ENCODE measurements at regions not wholly inside any gene's neighbourhood (a gene's known extent, or its start where the extent isn't known, plus 50 kb on each side); places are given as distances from the start of the nearest gene placed in this dataset.

- H3K4me1 ChIP-seq (ENCODE audit: control insufficient read depth in 1 of 2, insufficient read depth in 2 of 2, low read length in 2 of 2), result no peaks in the 10 kb centered on the region
- H3K27ac ChIP-seq (ENCODE audit: low read length), result no peak overlapping the region
- H3K9me3 ChIP-seq (ENCODE audit: control insufficient read depth in 1 of 2, low read length in 2 of 2), result no peaks in the 10 kb centered on the region
- no peaks in the 10 kb centered on the region for H3K27me3 ChIP-seq (ENCODE audit: low read depth, low read length)
- no peak overlapping the region for H3K4me3 ChIP-seq (ENCODE audit: low read depth in 1 of 2, low read length in 2 of 2)
- no peaks in the 10 kb centered on the region for H3K36me3 ChIP-seq (ENCODE audit: control insufficient read depth in 1 of 2, insufficient read depth in 2 of 2, low read length in 2 of 2)
Measured at GRCh38 chr14:97077253-97077653, 280.1 kb downstream of the VRK1 start.

DNA sequence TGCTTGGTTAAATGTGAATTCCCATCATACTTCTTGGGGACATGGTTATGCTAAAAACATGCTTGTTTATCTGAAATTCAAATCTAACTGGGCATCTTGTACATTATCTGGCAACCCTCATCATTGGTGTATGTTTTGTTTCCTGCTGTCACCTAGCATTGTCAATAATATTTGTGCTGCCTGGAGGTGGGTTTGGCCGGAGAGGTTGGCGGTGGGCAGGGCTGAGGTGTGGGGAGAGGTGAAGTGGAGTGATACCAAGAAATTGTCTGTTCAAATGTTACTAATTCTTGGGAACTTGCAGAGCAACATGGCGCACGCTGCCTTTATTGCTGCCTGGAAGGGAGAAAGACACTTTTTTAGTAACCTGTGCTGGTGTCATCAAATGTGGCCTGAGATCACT is 280.5 kb downstream of the VRK1 start:
- Histone ChIP-seq H3K27me3 (ENCODE audit: low read depth, low read length) (no peaks in the 10 kb centered on the region), H3K4me3 (ENCODE audit: low read depth in 1 of 2, low read length in 2 of 2) (no peak overlapping the region), H3K36me3 (ENCODE audit: control insufficient read depth in 1 of 2, insufficient read depth in 2 of 2, low read length in 2 of 2) (no peaks in the 10 kb centered on the region), H3K27ac (ENCODE audit: low read length) (no peak overlapping the region), H3K4me1 (ENCODE audit: control insufficient read depth in 1 of 2, insufficient read depth in 2 of 2, low read length in 2 of 2) (no peaks in the 10 kb centered on the region), H3K9me3 (ENCODE audit: control insufficient read depth in 1 of 2, low read length in 2 of 2) (no peaks in the 10 kb centered on the region)

GRCh38 chr14:97080991-97081390 is 283.8 kb downstream of the VRK1 start:
- Histone ChIP-seq H3K27me3 (ENCODE audit: low read depth, low read length) (no peaks in the 10 kb centered on the region), H3K27ac (ENCODE audit: low read length) (no peak overlapping the region), H3K9me3 (ENCODE audit: control insufficient read depth in 1 of 2, low read length in 2 of 2) (peaks cover 0 to 4% of the 10 kb centered on the region in 2 donors), H3K36me3 (ENCODE audit: control insufficient read depth in 1 of 2, insufficient read depth in 2 of 2, low read length in 2 of 2) (no peaks in the 10 kb centered on the region), H3K4me1 (ENCODE audit: control insufficient read depth in 1 of 2, insufficient read depth in 2 of 2, low read length in 2 of 2) (no peaks in the 10 kb centered on the region), H3K4me3 (ENCODE audit: low read depth in 1 of 2, low read length in 2 of 2) (no peak overlapping the region)

- Histone ChIP-seq H3K4me1 (ENCODE audit: control insufficient read depth in 1 of 2, insufficient read depth in 2 of 2, low read length in 2 of 2) (no peaks in the 10 kb centered on the region), H3K36me3 (ENCODE audit: control insufficient read depth in 1 of 2, insufficient read depth in 2 of 2, low read length in 2 of 2) (no peaks in the 10 kb centered on the region), H3K27me3 (ENCODE audit: low read depth, low read length) (no peaks in the 10 kb centered on the region), H3K4me3 (ENCODE audit: low read depth in 1 of 2, low read length in 2 of 2) (no peak overlapping the region), H3K27ac (ENCODE audit: low read length) (no peak overlapping the region), H3K9me3 (ENCODE audit: control insufficient read depth in 1 of 2, low read length in 2 of 2) (no peaks in the 10 kb centered on the region)
Measured at GRCh38 chr14:97095269-97095668, 298.1 kb downstream of the VRK1 start.

- H3K9me3 ChIP-seq (ENCODE audit: control insufficient read depth in 1 of 2, low read length in 2 of 2), result no peaks in the 10 kb centered on the region
Measured at GRCh38 chr14:97097296-97097695, 300.1 kb downstream of the VRK1 start.

DNA sequence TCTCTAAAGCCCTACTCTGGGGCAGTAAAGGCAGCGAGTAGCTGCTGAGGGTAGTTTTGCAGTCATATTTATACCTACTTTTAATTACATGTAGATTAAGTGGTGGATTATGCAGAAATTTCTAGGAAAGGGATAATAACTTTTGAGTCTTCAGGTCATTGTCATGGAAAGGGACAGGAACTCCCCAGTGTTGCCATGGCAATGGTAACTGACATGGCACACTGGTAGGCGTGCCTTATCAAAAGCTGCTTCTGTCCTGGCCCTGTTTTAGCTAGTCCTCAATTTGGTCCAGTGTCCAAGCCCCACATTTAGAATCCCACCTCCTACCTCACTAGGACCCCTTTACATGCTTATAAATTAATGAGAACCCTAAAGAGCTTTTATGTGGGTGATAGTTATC is 303.1 kb downstream of the VRK1 start:
- Histone ChIP-seq H3K9me3 (ENCODE audit: control insufficient read depth in 1 of 2, low read length in 2 of 2) (no peaks in the 10 kb centered on the region), H3K4me3 (ENCODE audit: low read depth in 1 of 2, low read length in 2 of 2) (no peak overlapping the region), H3K27me3 (ENCODE audit: low read depth, low read length) (no peaks in the 10 kb centered on the region)

More at GRCh38 chr14:97097296-97097695, 300.1 kb downstream of the VRK1 start:
- Histone ChIP-seq H3K36me3 (ENCODE audit: control insufficient read depth in 1 of 2, insufficient read depth in 2 of 2, low read length in 2 of 2) (no peaks in the 10 kb centered on the region), H3K4me3 (ENCODE audit: low read depth in 1 of 2, low read length in 2 of 2) (no peak overlapping the region), H3K27ac (ENCODE audit: low read length) (no peak overlapping the region), H3K27me3 (ENCODE audit: low read depth, low read length) (no peaks in the 10 kb centered on the region), H3K4me1 (ENCODE audit: control insufficient read depth in 1 of 2, insufficient read depth in 2 of 2, low read length in 2 of 2) (no peaks in the 10 kb centered on the region)

DNA sequence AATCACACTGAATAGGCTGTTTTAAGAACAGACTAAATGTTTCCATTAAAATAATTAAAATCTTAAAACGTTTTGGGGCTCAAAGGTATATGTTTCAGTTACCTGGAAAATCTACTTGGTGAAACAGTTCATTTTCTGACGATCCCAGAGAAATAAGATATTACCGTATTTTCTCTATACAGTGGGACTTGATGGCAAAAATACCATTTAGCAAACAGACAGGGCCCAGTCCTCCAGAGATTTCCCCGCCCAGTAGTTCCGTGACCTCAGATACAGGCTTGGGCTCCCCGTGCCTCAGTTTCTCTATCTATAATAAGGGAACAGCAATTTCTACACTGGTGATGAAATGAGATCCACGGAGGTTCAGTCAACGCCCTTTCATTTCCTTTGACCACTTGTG is 304.4 kb downstream of the VRK1 start:
- Histone ChIP-seq H3K36me3 (ENCODE audit: control insufficient read depth in 1 of 2, insufficient read depth in 2 of 2, low read length in 2 of 2) (no peaks in the 10 kb centered on the region), H3K27me3 (ENCODE audit: low read depth, low read length) (no peaks in the 10 kb centered on the region), H3K27ac (ENCODE audit: low read length) (no peak overlapping the region), H3K4me1 (ENCODE audit: control insufficient read depth in 1 of 2, insufficient read depth in 2 of 2, low read length in 2 of 2) (no peaks in the 10 kb centered on the region), H3K9me3 (ENCODE audit: control insufficient read depth in 1 of 2, low read length in 2 of 2) (no peaks in the 10 kb centered on the region), H3K4me3 (ENCODE audit: low read depth in 1 of 2, low read length in 2 of 2) (no peak overlapping the region)

More for the DNA sequence above, 303.1 kb downstream of the VRK1 start:
- no peak overlapping the region for H3K27ac ChIP-seq (ENCODE audit: low read length)
- no peaks in the 10 kb centered on the region for H3K36me3 ChIP-seq (ENCODE audit: control insufficient read depth in 1 of 2, insufficient read depth in 2 of 2, low read length in 2 of 2)
- H3K4me1 ChIP-seq (ENCODE audit: control insufficient read depth in 1 of 2, insufficient read depth in 2 of 2, low read length in 2 of 2), result no peaks in the 10 kb centered on the region

- no peaks in the 10 kb centered on the region for H3K27me3 ChIP-seq (ENCODE audit: low read depth, low read length)
Measured at GRCh38 chr14:97104029-97104428, 306.8 kb downstream of the VRK1 start.

DNA sequence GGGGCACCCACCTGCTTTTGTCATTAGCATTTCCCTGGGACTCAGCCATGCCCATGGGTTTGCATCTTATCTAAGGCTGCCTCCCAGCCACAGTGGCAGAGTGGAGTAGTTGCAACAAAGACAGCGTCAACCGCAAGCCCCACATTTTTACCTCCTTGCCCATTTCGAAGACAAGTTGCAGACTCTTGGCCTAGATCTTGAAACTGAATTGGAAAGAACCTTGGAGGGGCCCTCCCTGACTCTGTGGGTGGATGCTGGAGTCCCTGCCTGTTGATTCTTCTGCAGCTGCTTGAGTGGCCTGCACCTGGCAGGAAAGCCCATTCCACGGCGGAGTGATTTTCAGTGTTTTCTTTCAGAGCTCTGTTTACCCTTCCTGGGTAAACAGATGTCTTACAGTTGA is 309.0 kb downstream of the VRK1 start:
- Histone ChIP-seq H3K27ac (ENCODE audit: low read length) (no peak overlapping the region), H3K27me3 (ENCODE audit: low read depth, low read length) (no peaks in the 10 kb centered on the region), H3K36me3 (ENCODE audit: control insufficient read depth in 1 of 2, insufficient read depth in 2 of 2, low read length in 2 of 2) (no peaks in the 10 kb centered on the region)

More at GRCh38 chr14:97104029-97104428, 306.8 kb downstream of the VRK1 start:
- Histone ChIP-seq H3K4me3 (ENCODE audit: low read depth in 1 of 2, low read length in 2 of 2) (no peak overlapping the region), H3K9me3 (ENCODE audit: control insufficient read depth in 1 of 2, low read length in 2 of 2) (no peaks in the 10 kb centered on the region), H3K4me1 (ENCODE audit: control insufficient read depth in 1 of 2, insufficient read depth in 2 of 2, low read length in 2 of 2) (no peaks in the 10 kb centered on the region), H3K36me3 (ENCODE audit: control insufficient read depth in 1 of 2, insufficient read depth in 2 of 2, low read length in 2 of 2) (no peaks in the 10 kb centered on the region), H3K27ac (ENCODE audit: low read length) (no peak overlapping the region)

DNA sequence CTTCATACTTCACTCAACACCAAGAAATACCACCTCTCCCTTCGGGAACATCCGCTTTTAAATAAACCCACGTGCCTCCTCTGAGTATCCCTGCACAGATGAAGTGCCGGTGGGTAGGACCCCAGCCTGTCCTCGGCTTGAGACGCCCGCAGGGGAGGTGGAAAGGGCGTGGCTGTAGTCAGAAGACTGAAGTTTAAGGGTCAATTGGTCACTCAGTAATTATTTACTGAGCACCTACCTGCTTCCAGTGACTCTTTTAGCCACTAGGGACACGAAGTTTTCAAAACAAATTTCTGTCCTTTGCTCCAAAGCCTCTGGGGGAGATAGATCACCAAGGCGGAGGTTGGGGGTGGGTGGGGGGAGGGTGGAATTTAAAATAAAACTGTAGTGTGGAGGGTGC is 309.4 kb downstream of the VRK1 start:
- no peaks in the 10 kb centered on the region for H3K9me3 ChIP-seq (ENCODE audit: control insufficient read depth in 1 of 2, low read length in 2 of 2)
- H3K4me3 ChIP-seq (ENCODE audit: low read depth in 1 of 2, low read length in 2 of 2), result no peak overlapping the region
- H3K4me1 ChIP-seq (ENCODE audit: control insufficient read depth in 1 of 2, insufficient read depth in 2 of 2, low read length in 2 of 2), result no peaks in the 10 kb centered on the region
- no peak overlapping the region for H3K27ac ChIP-seq (ENCODE audit: low read length)
- no peaks in the 10 kb centered on the region for H3K27me3 ChIP-seq (ENCODE audit: low read depth, low read length)
- H3K36me3 ChIP-seq (ENCODE audit: control insufficient read depth in 1 of 2, insufficient read depth in 2 of 2, low read length in 2 of 2), result no peaks in the 10 kb centered on the region

More for the DNA sequence above, 309.0 kb downstream of the VRK1 start:
- Histone ChIP-seq H3K9me3 (ENCODE audit: control insufficient read depth in 1 of 2, low read length in 2 of 2) (no peaks in the 10 kb centered on the region), H3K4me1 (ENCODE audit: control insufficient read depth in 1 of 2, insufficient read depth in 2 of 2, low read length in 2 of 2) (no peaks in the 10 kb centered on the region), H3K4me3 (ENCODE audit: low read depth in 1 of 2, low read length in 2 of 2) (no peak overlapping the region)

DNA sequence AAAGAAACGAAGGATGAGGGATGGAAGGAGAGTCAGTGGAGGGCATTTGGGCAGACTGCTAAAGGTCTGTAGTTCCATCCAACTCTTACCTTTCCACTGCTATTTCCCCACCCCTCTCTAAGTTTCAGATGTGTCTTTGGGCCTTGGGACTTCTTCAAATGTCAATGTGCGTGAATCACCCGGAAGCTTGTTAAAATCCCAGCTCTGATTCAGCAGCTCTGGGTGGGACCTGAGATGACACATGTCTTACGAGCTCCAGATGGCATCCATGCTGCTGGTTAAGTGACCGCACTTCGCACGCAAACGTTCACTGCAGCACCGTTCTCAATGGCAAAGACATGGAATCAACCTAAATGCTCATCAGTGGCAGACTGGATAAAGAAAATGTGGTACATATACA is 309.9 kb downstream of the VRK1 start:
- Histone ChIP-seq H3K4me1 (ENCODE audit: control insufficient read depth in 1 of 2, insufficient read depth in 2 of 2, low read length in 2 of 2) (no peaks in the 10 kb centered on the region), H3K9me3 (ENCODE audit: control insufficient read depth in 1 of 2, low read length in 2 of 2) (no peaks in the 10 kb centered on the region), H3K4me3 (ENCODE audit: low read depth in 1 of 2, low read length in 2 of 2) (no peak overlapping the region), H3K36me3 (ENCODE audit: control insufficient read depth in 1 of 2, insufficient read depth in 2 of 2, low read length in 2 of 2) (no peaks in the 10 kb centered on the region), H3K27me3 (ENCODE audit: low read depth, low read length) (no peaks in the 10 kb centered on the region), H3K27ac (ENCODE audit: low read length) (no peak overlapping the region)

GRCh38 chr14:97107760-97108159 is 310.6 kb downstream of the VRK1 start:
- H3K4me1 ChIP-seq (ENCODE audit: control insufficient read depth in 1 of 2, insufficient read depth in 2 of 2, low read length in 2 of 2), result no peaks in the 10 kb centered on the region
- no peaks in the 10 kb centered on the region for H3K27me3 ChIP-seq (ENCODE audit: low read depth, low read length)
- H3K36me3 ChIP-seq (ENCODE audit: control insufficient read depth in 1 of 2, insufficient read depth in 2 of 2, low read length in 2 of 2), result no peaks in the 10 kb centered on the region
- H3K9me3 ChIP-seq (ENCODE audit: control insufficient read depth in 1 of 2, low read length in 2 of 2), result no peaks in the 10 kb centered on the region
- no peak overlapping the region for H3K4me3 ChIP-seq (ENCODE audit: low read depth in 1 of 2, low read length in 2 of 2)
- H3K27ac ChIP-seq (ENCODE audit: low read length), result no peak overlapping the region

All from muscle layer of duodenum (tissue), 2 donors.